Adrenal gland (tissue), 9 donors: ENCODE measurements at regions not wholly inside any gene's neighbourhood (a gene's known extent, or its start where the extent isn't known, plus 50 kb on each side); places are given as distances from the start of the nearest gene placed in this dataset.

Source experiments
- DNase-seq, 7 donors: peaks; one replicate each; pipeline ENCODE4 v3.0.0-alpha.2; 2019 to 2020
- H3K27ac ChIP-seq, 5 donors: fragments of 200-600 bp; sonication (generic) in 4 of 5; 1 replicate in 3 of 5; 2 replicates in 2 of 5; pipeline versions ENCODE4 v1.5.1 to v1.8.0; 2016 to 2020; ENCODE audit warnings: mild to moderate bottlenecking in 1 of 5
- H3K27me3 ChIP-seq: fragments of 200-600 bp; 2 replicates; pipeline ENCODE4 v1.8.0; 2021
- H3K36me3 ChIP-seq, 2 donors: fragments of 200-600 bp; replicated peaks in 1 of 2; 1 replicate in 1 of 2; 2 replicates in 1 of 2; pipeline versions ENCODE4 v1.5.1 to v1.8.0; 2018 to 2022
- H3K4me1 ChIP-seq, 2 donors: fragments of 200-600 bp; replicated peaks in 1 of 2; 1 replicate in 1 of 2; 2 replicates in 1 of 2; pipeline versions ENCODE4 v1.5.1 to v1.8.0; 2018 to 2021
- H3K4me3 ChIP-seq, 4 donors: fragments of 200-600 bp; sonication (generic) in 3 of 4; one replicate each; pipeline ENCODE4 v1.5.1; 2016 to 2018
- H3K9me3 ChIP-seq, 3 donors: fragments of 200-600 bp; sonication (generic) in 1 of 3; replicated peaks in 1 of 3; 1 replicate in 2 of 3; 2 replicates in 1 of 3; pipeline versions ENCODE4 v1.5.1 to v1.8.0; 2016 to 2021
- POLR2A ChIP-seq, 2 donors: fragments of 450-650 bp; IDR thresholded peaks; one replicate each; pipeline ENCODE4 v1.6.1; 2017; ENCODE audit warnings: antibody characterized with exemption in 2 of 2, mild to moderate bottlenecking in 2 of 2, moderate library complexity in 1 of 2
- WGBS, 4 donors: extraction: QIAGEN DNeasy Blood & Tissue Kit in 2 of 4; methylation state at CpG; one replicate each; pipeline versions ENCODE4 v1.1.5 to v1.1.7; 2013 to 2017; 5-methylcytosine and 5-hydroxymethylcytosine counted together
- intact Hi-C, 2 donors: fragments of 100-400 bp; cut with DNase I; formaldehyde crosslinking; loops; one replicate each; pipeline versions ENCODE4 v1.14.1 to v1.15.0; 2022 to 2023
- TF ChIP-seq, protein P1 (sequence below), 6 experiments: fragments of 450-650 bp in 4 of 6; fragments of 200-600 bp in 2 of 6; sonication (generic) in 1 of 6; IDR thresholded peaks; 1 replicate in 5 of 6; 2 replicates in 1 of 6; pipeline versions ENCODE4 v1.5.1 to v1.8.0; 2016 to 2021; ENCODE audit warnings: antibody characterized with exemption in 6 of 6, mild to moderate bottlenecking in 2 of 6, moderate library complexity in 1 of 6
- donor health status: healthy with polysubstance abuse.
- donor health status: Bipolar disorder and iron deficiency.
- donor health status: DM: yes; HTN: yes; CAD: no.
- donor health status: DM: no; HTN: no; CAD: no.
- donor health status: DM: no; HTN: no; CAD: no.

DNA sequence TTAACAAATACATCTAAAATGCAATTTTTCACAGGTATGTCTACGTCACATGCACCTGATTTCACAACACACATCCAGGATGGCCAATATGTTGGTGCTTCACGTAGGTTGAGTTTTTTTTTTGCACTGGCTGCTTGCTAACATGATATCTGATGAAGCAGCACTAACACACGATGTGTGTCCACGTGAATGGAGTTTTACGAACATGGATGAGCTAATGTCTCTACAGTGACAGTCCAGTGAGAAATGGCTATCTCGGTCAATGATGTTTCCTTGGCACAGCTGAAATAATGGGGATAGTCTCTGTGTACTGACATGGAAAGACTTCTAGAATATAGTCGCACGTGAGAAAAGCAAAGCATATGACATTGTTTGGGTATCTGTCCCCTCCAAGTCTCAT, 563.9 kb upstream of the ADARB2 start:
- 74 to 84% (median 79%) methylated on average over 8 of the region's 8 CpGs for WGBS, 4 donors

DNA sequence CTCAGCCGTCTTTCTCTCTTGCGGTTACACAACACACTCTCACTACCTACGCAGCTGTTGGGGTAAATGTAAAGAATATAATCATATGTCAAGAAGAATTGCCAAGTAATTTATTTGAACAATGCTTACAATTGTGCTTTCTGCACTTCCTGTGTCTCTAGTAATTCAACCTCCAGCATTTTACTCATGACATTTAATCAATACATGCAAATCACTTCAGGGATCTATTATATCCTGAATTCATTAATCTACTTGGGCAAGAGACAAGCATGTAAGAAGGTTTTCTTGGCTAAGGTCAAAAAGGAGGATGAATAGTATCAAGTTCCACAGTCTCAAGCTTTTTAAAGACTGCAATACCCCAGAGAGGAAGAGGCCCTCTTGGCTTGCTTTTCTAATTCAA, 562.9 kb upstream of the ADARB2 start:
- no peak overlapping the region for H3K27ac ChIP-seq
- H3K4me1 ChIP-seq: no peaks in the 10 kb centered on the region
- intact Hi-C loops: no loop called here
- no peak for DNase-seq
- no peak for TF ChIP-seq POLR2A (IDR thresholded peaks at IDR 0.05)
- TF ChIP-seq, protein P1, sequence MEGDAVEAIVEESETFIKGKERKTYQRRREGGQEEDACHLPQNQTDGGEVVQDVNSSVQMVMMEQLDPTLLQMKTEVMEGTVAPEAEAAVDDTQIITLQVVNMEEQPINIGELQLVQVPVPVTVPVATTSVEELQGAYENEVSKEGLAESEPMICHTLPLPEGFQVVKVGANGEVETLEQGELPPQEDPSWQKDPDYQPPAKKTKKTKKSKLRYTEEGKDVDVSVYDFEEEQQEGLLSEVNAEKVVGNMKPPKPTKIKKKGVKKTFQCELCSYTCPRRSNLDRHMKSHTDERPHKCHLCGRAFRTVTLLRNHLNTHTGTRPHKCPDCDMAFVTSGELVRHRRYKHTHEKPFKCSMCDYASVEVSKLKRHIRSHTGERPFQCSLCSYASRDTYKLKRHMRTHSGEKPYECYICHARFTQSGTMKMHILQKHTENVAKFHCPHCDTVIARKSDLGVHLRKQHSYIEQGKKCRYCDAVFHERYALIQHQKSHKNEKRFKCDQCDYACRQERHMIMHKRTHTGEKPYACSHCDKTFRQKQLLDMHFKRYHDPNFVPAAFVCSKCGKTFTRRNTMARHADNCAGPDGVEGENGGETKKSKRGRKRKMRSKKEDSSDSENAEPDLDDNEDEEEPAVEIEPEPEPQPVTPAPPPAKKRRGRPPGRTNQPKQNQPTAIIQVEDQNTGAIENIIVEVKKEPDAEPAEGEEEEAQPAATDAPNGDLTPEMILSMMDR (IDR thresholded peaks at IDR 0.05): no peak
- H3K9me3 ChIP-seq: no peaks in the 10 kb centered on the region
- H3K4me3 ChIP-seq: no peak overlapping the region
- no peaks in the 10 kb centered on the region for H3K27me3 ChIP-seq
- 63 to 74% (median 66%) methylated on average over 3 of the region's 3 CpGs for WGBS, 4 donors
- H3K36me3 ChIP-seq: no peaks in the 10 kb centered on the region

More for the DNA sequence above, 563.9 kb upstream of the ADARB2 start:
- H3K27ac ChIP-seq: no peak overlapping the region
- no peaks in the 10 kb centered on the region for H3K27me3 ChIP-seq
- H3K36me3 ChIP-seq: no peaks in the 10 kb centered on the region
- intact Hi-C loops: no loop called here
- H3K9me3 ChIP-seq: no peaks in the 10 kb centered on the region
- no peak for DNase-seq
- TF ChIP-seq, protein P1 (IDR thresholded peaks at IDR 0.05): no peak
- TF ChIP-seq POLR2A (IDR thresholded peaks at IDR 0.05): no peak
- H3K4me1 ChIP-seq: no peaks in the 10 kb centered on the region
- no peak overlapping the region for H3K4me3 ChIP-seq

DNA sequence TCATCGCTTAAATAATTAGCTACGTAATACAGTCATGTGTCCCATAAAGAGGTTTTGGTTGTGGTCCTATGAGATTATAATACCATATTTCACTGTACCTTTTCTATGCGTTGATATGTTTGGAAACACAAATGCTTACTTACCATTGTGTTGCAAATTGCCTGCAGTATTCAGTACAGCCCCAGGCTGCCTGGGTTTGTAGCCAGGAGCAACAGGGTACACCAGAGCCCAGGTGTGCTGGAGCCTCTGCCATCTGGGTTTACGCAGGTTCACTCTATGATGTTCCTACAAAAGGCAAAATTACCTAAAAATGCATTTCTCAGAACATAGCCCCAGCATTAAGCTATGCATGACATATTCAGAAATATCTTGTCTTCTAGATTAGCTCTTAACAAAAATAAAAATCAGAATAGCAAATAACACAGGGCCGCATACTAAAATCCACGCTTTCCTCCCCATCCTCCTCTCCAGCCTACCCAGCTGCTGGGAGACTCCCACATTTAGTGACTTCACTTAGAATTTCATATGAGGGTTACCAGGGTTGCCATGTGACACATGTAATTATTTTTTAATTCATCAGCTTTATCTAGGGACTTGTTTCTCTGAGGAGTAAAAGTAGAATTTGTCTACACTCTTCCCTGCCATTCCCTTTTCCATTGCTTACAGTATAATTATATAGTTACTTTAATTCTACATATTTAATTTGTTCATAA, 559.0 kb upstream of the ADARB2 start:
- Histone ChIP-seq H3K4me1 (no peaks in the 10 kb centered on the region), H3K27ac (no peak overlapping the region), H3K27me3 (no peaks in the 10 kb centered on the region), H3K9me3 (no peaks in the 10 kb centered on the region), H3K4me3 (no peak overlapping the region), H3K36me3 (no peaks in the 10 kb centered on the region)
- 79 to 86% (median 83%) methylated on average over 6 of the region's 6 CpGs for WGBS, 4 donors
- DNase-seq: no peak
- intact Hi-C loops: no loop called here
- TF ChIP-seq, protein P1 (IDR thresholded peaks at IDR 0.05): no peak
- TF ChIP-seq POLR2A (IDR thresholded peaks at IDR 0.05): no peak

DNA sequence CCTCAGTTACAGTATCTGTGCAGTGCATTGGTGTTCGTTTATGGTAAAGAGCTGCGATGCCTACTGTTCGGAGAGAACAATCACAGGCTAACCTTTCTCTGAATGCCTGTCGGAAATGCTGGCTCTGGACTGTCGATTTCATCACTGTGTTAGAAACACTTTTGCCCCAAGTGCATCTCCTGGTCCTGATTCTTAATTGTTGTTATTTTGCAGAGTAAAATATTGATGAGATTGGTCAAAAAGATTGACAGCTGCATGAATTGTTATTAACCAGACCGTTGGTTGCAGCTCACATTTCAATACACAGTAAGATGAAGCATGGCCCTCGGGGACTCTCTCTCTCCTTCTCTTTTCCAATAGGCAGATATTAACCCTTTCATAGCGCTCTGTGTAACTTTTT, 557.4 kb upstream of the ADARB2 start:
- H3K36me3 ChIP-seq: no peaks in the 10 kb centered on the region
- no peak overlapping the region for H3K27ac ChIP-seq
- no peak overlapping the region for H3K4me3 ChIP-seq
- no peak for DNase-seq
- intact Hi-C loops: no loop called here
- WGBS, 4 donors: 50 to 57% (median 52%) methylated on average over 8 of the region's 8 CpGs
- H3K4me1 ChIP-seq: no peaks in the 10 kb centered on the region
- H3K27me3 ChIP-seq: no peaks in the 10 kb centered on the region
- no peaks in the 10 kb centered on the region for H3K9me3 ChIP-seq
- TF ChIP-seq, protein P1 (IDR thresholded peaks at IDR 0.05): no peak
- TF ChIP-seq POLR2A (IDR thresholded peaks at IDR 0.05): no peak
